Left forelimb (tissue), 1 donor: ENCODE measurements at regions not wholly inside any gene's neighbourhood (a gene's known extent, or its start where the extent isn't known, plus 50 kb on each side); places are given as distances from the start of the nearest gene placed in this dataset.

ENCODE experiments used
- DNase-seq: peaks from one replicate; pipeline ENCODE4 v3.0.0-alpha.2; 2018; ENCODE audit warnings: low spot score

GRCh38 chr2:236745420-236746210 is 176.0 kb downstream of the ACKR3 start:
- DNase-seq = no peak

- DNase-seq = no peak
Observed at GRCh38 chr2:236746833-236747232, 177.2 kb downstream of the ACKR3 start.

- DNase-seq = no peak
Observed at GRCh38 chr2:236747426-236747825, 177.8 kb downstream of the ACKR3 start.

GRCh38 chr2:236747925-236748324 is 178.3 kb downstream of the ACKR3 start:
- DNase-seq = no peak

- no peak for DNase-seq
Observed at GRCh38 chr2:236748385-236748784, 178.8 kb downstream of the ACKR3 start.

- no peak for DNase-seq
Observed at GRCh38 chr2:236748801-236749200, 179.2 kb downstream of the ACKR3 start.

GRCh38 chr2:236749346-236749745 is 179.7 kb downstream of the ACKR3 start:
- no peak for DNase-seq

GRCh38 chr2:236752096-236752495 is 182.5 kb downstream of the ACKR3 start:
- no peak for DNase-seq

- no peak for DNase-seq
Observed at GRCh38 chr2:236753606-236754270, 184.1 kb downstream of the ACKR3 start.

GRCh38 chr2:236754271-236754944 is 184.8 kb downstream of the ACKR3 start:
- no peak for DNase-seq

GRCh38 chr2:236755278-236755840 is 185.7 kb downstream of the ACKR3 start:
- DNase-seq = no peak

GRCh38 chr2:236758406-236758805 is 188.8 kb downstream of the ACKR3 start:
- no peak for DNase-seq

GRCh38 chr2:236760246-236760645 is 190.6 kb downstream of the ACKR3 start:
- DNase-seq = no peak

- DNase-seq = no peak
Observed at GRCh38 chr2:236761358-236761757, 191.7 kb downstream of the ACKR3 start.

- no peak for DNase-seq
Observed at GRCh38 chr2:236762628-236763027, 193.0 kb downstream of the ACKR3 start.

GRCh38 chr2:236763857-236764256 is 194.2 kb downstream of the ACKR3 start:
- DNase-seq = no peak

- DNase-seq = no peak
Observed at GRCh38 chr2:236764716-236765115, 195.1 kb downstream of the ACKR3 start.

GRCh38 chr2:236765478-236765877 is 195.9 kb downstream of the ACKR3 start:
- DNase-seq = no peak

GRCh38 chr2:236766850-236767249 is 197.2 kb downstream of the ACKR3 start:
- no peak for DNase-seq

- no peak for DNase-seq
Observed at GRCh38 chr2:236767941-236768340, 198.3 kb downstream of the ACKR3 start.

- no peak for DNase-seq
Observed at GRCh38 chr2:236768393-236769140, 198.9 kb downstream of the ACKR3 start.
